ENCODE measurements at regions not wholly inside any gene's neighbourhood (a gene's known extent, or its start where the extent isn't known, plus 50 kb on each side); places are given as distances from the start of the nearest gene placed in this dataset.
A peak's percentile ranks its signal among the peaks of the same experiment; 100 is the strongest.
"Not testable (repeated sequence)": the region's sequence is repeated elsewhere in the genome, so short reads cannot be mapped to it uniquely, and the experiment has no call there.

- DNase-seq (ENCODE audit: low read depth), result no peak
Observed at GRCh38 chr12:127046467-127046866, 1220.5 kb upstream of the TMEM132C start.

DNA sequence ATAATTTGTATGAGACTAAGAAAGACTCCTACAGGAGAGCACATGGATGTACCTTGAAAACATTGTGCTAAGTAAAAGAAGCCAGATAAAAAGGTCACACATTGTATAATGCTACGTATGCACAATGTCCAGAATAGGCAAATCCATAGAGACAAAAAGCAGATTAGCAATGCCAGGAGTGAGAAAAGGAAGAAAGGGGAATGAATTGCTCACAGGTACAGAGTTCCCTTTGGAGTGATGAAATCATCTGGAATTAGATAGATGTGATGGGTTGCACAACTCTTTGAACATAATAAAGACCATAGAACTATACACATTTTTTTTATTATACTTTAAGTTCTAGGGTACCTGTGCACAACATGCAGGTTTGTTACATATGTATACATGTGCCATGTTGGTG is 1218.9 kb upstream of the TMEM132C start:
- DNase-seq (ENCODE audit: low read depth), result no peak

- not testable (repeated sequence) for DNase-seq (ENCODE audit: low read depth)
Observed at GRCh38 chr12:127048525-127048924, 1218.4 kb upstream of the TMEM132C start.

DNA sequence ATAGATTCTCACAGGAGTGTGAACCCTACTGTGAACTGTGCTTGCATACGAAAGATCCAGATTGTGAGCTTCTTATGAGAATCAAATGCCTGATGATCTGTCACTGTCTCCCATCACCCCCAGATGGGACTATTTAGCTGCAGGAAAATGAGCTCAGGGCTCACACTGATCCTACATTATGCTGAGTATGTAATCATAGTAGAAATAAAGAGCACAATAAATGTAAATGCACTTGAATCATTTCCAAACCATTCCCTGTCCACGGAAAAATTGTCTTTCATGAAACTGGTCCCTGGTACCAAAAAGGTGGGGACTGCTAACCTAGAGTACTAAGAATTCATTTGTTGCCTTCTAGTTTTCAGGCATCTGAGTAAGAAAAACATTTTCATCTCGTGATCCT is 1215.8 kb upstream of the TMEM132C start:
- no peak for DNase-seq (ENCODE audit: low read depth)

- peak; percentile 41 for DNase-seq (ENCODE audit: low read depth)
Observed at GRCh38 chr12:127052511-127053232, 1214.3 kb upstream of the TMEM132C start.

DNA sequence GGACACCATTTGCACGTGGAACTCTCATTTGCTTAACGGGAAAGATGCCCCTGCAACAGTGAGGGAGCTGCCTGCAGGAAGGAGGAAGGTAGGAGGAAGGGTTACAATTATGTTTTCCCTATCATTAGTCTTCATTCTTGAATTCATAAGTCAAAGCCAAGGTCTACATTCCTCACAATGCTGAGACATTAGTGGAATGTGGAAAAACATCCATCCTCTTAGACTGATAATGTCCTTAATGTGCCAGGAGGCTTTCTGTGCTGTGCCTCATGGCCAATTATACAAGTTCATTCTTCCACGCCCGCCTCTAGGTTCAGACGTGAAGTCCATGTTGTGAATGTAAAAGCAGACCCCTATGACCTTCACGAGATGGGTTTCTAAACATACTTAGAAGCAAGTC is 1212.4 kb upstream of the TMEM132C start:
- no peak for DNase-seq (ENCODE audit: low read depth)

- no peak for DNase-seq (ENCODE audit: low read depth)
Observed at GRCh38 chr12:127060310-127060847, 1206.6 kb upstream of the TMEM132C start.

GRCh38 chr12:127060933-127061332 is 1206.0 kb upstream of the TMEM132C start:
- no peak for DNase-seq (ENCODE audit: low read depth)

DNA sequence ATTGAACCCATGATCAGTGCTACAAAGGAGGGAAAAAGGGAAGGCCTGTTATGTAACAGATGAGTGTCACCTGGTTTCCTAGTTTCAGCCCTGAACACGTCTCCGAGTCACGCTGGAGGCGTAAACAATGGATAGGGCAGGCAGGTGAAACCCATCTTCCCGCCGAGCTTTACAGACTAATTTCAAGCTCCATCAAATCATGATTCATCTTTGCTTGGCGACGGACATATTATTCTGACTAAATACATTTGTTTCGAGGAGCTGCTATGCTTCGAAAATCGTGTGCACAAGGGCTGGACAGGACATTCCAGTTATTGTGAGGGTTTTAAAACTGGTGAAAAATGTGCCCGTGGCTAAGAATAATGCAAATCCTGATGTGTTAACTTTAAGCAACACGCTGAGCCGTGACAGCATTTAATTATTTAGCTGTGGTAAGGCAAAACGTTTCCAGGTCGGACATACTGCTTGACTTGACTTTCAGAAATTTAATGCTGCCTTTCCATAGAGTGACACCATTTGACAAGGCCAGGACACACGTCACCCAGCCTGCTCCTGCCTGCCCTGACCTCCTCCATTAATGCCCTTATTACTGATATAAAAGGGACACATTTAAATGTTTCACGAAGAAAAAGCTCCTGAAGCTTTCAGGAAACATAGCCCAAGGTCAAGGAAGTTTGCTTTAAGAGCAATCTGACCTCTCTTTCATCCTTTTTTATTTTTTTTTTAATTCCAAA is 1203.5 kb upstream of the TMEM132C start:
- DNase-seq (ENCODE audit: low read depth), result no peak

DNA sequence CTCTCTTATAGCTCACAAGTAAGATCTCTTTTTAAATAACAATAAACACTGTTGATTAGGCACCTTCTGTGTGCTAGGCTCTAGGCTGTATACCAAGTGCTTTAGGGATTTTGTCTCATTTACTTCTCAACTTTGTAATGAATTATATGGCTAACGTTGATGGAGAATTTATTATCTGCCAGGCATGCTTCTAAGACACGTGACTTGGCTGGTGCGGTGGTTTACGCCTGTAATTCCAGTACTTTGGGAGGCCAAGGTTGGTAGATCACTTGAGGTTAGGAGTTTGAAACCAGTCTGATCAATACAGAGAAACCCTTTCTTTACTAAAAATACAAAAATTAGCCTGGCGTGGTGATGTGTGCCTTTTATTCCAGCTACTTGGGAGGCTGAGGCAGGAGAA is 1202.8 kb upstream of the TMEM132C start:
- no peak for DNase-seq (ENCODE audit: low read depth)

DNA sequence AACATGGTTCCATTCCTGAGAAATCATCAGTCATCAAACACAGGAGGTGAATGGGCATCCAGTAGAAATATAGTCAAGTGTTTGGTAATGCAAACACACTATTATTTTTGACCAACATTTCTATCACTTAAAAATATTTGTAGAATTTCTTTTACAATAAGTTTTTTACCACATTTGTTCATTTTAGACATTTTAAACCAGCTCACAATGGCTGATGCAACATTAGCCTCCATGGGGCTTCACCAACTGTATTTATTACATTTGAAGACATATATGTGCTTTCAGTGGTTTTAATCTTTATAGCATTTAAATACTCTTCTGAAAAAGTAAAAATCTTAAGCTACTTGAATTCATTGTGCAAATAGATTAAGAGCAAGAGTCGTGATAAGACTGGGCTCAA is 1201.4 kb upstream of the TMEM132C start:
- no peak for DNase-seq (ENCODE audit: low read depth)

DNA sequence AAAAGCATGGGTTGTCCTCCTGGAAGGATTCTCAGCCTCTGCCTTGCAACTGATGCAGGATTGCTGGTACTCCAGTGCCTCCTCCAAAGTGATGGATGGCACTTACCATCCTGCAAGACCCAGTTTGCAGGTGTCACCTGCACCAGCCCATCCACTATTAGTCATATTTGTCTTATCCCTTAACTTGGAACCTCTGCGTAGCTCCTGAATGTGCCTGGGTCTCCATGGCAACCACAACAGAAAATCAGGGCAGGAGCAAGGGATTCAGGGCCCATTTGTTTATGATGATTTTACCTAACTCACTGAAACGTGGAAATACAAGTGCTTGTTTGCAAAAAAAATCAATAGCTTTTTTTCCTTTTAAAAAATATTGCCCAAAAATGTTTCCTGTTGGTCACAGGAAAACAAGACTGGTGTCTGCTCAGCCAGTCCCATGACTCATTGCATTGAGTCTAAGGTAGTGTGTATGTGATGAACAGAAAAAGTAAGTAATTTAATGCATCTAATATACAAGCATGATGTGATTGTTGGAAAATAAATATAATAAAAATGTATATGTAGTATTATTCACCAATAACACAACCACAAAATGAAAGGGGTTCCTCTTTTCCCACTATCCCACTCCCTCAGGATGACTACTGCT is 1196.3 kb upstream of the TMEM132C start:
- DNase-seq (ENCODE audit: low read depth), result no peak

- no peak for DNase-seq (ENCODE audit: low read depth)
Observed at GRCh38 chr12:127074161-127074560, 1192.8 kb upstream of the TMEM132C start.

DNA sequence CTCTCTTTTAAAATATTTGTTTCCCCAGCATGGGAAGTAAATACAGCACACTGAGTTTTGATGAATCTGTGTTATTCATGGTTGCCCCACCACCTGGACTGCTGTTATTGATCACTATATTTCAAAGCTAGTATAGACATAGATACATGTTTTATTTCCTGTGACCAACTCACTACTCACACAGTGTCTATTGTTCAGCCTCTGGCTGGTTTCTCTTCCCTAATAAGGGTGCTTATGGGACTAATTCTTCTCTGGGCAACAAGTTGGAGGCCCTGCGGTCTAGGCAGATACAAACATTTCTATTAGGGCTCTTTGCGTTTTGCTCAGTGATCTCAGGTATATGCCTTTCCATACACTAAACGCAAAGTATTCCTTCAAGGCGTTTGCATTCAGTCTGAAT is 1191.0 kb upstream of the TMEM132C start:
- no peak for DNase-seq (ENCODE audit: low read depth)

- no peak for DNase-seq (ENCODE audit: low read depth)
Observed at GRCh38 chr12:127077262-127078045, 1189.5 kb upstream of the TMEM132C start.

DNA sequence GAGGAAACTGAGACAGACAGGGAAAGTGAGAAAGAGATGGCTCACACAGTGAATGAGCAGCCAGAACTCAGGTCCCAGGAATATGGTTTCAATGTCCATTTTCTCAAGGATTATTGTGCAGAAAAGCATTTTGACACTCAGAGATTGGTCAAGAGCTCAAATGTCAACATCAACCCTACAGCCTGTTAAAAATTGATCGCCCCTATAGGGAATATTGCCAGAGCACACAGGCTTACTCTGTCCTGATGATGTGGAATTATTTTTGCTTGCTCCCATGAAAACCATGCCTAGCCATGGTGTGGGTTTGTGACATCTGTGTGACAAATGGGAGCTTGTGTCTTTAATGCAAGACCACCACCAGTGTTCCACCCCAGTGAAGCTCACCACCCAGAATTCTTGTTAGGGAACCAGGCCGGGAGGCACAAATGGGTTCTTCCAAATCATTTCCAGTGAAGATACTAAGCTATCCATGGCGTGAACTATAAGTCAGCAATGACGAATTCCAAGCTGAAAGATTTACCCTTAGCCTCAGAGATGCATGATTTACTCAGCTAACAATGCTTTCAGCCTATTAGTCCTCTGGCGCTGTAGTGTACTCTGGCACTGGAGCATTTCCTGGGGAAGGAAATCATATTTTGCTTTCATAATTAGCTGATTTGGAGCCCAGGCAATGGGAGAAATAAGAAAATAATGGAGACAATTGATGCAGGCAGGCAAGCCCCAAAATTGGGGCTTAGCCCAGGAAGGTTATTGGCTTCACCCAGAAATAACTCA is 1188.2 kb upstream of the TMEM132C start:
- DNase-seq (ENCODE audit: low read depth), result no peak

DNA sequence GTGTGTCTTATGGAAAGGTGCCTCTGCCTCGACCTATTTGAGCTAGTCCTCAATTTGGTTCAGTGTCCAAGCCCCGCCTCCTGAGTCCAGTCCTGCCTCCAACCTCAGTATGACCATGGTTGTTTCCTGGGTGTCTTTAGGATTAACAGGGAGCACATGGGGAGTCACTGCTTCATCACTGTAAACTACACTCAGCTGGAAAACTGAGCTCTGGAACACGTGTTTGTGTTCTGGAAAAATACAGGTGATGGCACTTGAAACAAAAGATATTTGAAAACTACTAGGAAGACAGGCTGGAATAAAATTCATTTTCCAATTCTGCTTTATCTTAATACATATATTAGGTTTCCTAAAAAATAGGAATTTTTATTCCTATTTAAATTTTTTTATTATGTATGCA is 1187.3 kb upstream of the TMEM132C start:
- no peak for DNase-seq (ENCODE audit: low read depth)

DNA sequence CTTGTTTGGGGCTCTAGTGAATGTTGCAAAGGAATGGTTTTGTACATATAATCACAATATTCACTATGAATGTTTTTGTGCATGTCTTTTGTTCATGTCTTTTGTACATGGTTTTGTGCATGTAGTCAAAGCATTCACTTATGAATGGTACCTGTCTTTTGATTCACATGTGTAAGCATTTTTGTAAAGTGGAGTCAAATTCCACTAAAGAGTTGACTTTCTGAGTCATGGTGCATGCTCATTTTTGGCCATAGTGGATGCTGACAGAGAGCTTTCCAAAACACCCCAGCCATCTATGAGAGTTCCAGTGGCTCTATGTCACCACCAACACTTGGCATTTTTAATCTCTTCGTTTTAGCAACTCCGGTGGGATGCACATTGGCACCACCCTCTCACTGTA is 1185.9 kb upstream of the TMEM132C start:
- DNase-seq (ENCODE audit: low read depth), result no peak

GRCh38 chr12:127083008-127083949 is 1183.7 kb upstream of the TMEM132C start:
- peak; percentile 64 for DNase-seq (ENCODE audit: low read depth)

DNA sequence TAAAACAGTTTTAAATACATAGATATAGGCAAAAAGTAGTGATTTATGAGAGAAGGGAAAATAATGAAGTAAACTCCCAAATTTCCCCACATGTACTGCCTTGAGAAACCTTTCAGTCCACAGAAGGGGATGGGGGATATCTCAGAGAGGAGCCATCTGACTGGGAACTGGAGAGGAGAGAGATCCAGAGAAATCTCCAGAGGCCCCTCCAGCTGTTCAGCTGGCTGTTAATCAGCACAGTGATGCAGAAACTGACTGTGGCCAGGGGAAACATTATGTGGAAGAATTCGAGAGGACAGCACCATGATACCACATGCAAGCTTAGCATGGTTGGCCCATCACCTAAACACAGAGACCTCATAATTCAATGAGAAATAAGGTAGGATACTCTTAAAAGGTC is 1165.9 kb upstream of the TMEM132C start:
- no peak for DNase-seq (ENCODE audit: low read depth)

All from stromal cell of bone marrow (primary cell).